GM21576 (cell line): ENCODE measurements at regions not wholly inside any gene's neighbourhood (a gene's known extent, or its start where the extent isn't known, plus 50 kb on each side); places are given as distances from the start of the nearest gene placed in this dataset.

ENCODE experiments used
- ATAC-seq: cut with Tn5 transposase; IDR thresholded peaks from one replicate; pipeline ENCODE4 v1.9.1; 2021; ENCODE audit warnings: mild to moderate bottlenecking, moderate library complexity; ENCODE audit not compliant: unreplicated experiment

DNA sequence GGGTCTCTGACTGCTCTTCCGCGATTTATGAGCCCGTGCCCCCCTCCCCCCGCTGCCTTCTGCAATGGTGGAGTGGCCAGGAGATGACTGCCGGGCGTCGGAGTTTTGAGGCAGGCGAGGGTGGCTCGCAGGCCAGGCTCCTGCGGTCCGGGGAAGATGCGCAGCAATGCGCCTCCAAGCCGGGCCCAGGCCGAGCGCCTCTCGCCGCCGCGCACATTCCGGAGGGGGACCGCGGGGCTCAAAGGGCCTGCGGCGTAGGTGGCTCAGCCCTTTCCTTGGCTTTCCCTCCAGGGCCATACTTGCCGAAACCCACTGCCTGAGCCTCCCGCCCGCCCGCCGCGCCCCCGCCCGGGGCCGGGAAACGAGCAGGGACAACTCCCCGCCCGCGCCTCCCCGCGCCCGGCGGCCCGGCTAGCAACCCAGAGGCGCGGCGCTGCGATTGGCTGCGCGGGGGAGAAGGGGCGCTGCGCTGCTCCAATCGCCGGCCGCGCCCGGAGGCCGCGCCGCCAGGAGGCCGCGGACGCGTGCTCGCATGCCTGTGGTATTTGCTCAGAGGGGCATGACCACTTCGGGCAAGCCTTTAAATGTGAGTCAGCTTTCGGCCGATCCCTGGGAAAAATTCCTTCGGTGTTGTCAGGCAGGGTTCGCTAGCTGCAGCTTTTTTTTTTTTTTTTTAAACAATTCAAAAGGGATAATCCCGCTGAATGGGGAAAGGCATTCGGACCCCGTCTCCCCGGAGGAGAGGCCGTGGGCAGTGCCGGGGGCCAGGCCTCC, 157.9 kb upstream of the PARP11 start:
- peak; percentile 82 for ATAC-seq

DNA sequence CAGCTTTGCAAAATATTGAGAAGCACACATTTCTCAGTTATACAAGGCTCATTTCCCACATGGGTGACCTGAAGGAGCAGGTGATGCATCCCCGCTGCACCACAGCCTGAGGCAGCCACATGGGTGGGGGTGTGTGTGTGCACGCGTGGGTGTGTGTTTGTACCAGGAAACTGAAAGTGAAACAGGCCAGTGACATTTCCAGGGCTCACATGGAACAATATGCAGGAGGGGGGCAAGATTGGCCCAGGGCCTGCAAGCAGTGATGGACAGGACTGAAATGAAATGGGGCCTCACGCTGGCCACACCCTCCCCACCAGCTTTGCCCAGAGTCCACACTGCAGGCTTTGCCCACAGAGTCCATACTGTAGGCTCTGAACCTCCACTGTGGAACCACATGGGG, 154.2 kb upstream of the PARP11 start:
- ATAC-seq, result no peak

- ATAC-seq, result no peak
Observed at GRCh38 chr12:4026517-4026916, 153.3 kb upstream of the PARP11 start.

GRCh38 chr12:4026020-4026358, 152.8 kb upstream of the PARP11 start:
- no peak for ATAC-seq

DNA sequence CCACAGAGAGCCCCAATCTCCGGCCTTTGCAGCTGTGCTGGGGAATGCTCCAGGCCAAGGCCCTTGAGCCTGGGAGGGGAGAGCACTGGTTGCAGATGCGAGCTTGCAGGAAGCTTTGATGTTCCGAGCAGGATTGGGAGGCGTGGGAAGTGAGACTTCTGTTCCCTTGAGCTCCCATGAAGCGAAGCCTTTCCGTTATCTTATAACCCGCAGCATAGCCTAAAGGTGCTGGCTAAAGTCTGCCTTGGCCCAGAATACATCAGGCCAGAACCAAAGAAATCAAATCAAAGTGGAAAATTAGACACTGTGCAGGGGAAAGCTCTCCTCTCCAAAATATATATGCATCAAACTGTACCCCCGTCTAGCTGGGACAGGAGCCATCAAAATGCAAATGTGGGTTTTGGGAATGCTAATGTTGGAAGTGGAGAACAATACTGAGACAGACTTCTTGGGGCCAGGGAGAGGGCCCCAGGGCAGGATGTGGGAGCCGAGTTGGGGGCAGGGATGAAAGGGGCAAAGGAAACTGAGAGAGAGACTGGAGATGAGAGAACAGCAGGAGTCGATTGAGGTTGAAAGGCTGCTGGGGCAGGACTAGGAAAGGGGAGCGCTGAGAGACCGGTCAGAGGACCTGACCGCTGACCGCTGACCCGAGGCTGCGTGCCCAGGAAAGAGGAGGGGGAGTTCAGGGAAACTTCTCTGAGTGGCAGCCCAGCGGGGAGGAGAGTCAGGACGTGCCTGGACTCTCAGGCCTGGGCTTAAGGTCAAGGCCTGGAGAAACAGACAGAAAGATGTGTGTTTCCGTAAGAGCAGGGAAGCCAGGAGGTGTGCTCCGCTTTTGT, 152.2 kb upstream of the PARP11 start:
- ATAC-seq, result no peak

DNA sequence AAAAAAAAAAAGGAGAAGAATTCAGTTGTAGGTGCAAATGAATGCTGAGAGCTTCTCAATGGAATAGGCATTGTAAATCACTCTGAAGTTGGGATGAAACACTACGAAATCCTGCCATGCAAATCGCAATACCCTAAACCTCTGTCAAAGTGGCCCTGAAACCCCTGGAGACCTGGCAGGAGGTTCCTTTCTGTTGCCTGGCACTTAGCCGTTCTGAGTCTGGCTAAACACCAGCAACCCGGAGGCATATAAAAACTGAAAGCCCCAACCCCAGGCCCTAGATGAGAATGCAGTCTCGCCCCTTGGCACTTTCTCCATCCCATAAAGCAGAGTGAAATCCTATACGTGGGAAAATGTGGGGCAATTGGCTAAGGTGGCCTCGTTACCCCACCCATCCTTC, 151.5 kb upstream of the PARP11 start:
- no peak for ATAC-seq

- ATAC-seq, result no peak
Observed at GRCh38 chr12:4015225-4016091, 142.3 kb upstream of the PARP11 start.

GRCh38 chr12:4014858-4015224, 141.6 kb upstream of the PARP11 start:
- no peak for ATAC-seq

- ATAC-seq, result no peak
Observed at GRCh38 chr12:4014444-4014843, 141.2 kb upstream of the PARP11 start.

DNA sequence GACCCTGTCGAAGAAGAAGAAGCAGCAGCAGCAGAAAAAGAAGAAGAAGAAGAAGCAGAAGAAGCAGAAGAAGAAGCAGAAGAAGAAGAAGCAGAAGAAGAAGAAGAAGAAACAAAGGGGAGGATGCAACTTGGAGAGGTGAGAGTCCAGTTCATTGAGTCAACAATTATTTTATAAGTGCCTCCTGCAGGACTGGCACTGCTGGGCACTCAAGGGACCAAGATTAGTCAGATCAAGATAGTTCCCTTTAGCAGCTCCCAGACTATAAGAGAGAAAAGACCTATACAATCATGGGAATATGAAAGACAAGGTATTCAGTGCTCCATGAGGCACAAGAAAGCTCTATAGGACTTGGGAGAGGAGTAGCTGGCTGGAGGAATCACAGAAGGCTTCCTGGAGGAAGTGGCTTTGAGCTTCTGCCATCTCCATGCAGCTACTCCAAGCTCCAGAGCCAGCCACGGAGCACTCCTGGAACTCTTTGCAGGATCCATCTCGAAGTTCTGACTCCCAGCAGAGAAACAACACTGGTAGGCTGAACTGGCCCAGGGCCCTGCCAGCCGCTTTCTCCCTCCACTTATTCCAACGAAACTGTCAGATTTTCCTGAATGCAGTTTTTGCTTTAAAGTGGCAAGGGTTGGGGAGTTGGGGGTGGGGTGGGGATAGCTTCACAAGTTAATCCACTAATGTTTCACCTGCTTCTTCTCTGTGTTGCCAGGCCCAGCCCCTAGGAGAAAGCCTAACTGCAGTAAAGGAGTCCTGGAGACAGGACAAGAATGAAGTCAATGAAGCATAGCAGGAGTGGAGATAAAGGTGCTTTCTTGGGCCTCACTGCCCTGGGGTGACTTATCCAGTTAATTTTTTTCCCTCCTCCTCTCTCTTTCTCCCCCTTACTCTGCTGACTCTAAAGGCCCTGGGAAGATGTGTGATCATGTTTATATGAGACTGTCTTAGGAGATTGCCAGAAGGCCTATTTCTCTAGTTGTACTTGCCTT, 140.1 kb upstream of the PARP11 start:
- no peak for ATAC-seq

DNA sequence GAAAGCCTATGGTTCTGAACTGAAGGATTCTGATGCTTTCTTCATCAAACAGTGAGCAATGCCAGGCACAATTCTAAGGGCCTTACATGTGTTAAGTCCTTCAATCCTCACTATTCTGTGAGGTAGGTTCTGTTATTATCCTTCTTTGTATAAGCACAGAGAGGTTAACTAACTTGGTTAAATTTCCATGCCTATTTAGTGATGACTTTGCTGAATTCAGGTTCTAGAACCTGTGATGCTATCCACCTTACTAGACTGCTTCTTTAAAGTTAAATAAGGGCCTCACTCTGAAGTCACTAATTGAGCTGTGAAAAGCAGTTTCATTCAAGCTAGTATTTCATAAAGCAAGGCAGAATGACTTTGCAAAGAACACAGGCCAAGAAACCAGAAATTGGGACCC, 138.9 kb upstream of the PARP11 start:
- ATAC-seq, result no peak

DNA sequence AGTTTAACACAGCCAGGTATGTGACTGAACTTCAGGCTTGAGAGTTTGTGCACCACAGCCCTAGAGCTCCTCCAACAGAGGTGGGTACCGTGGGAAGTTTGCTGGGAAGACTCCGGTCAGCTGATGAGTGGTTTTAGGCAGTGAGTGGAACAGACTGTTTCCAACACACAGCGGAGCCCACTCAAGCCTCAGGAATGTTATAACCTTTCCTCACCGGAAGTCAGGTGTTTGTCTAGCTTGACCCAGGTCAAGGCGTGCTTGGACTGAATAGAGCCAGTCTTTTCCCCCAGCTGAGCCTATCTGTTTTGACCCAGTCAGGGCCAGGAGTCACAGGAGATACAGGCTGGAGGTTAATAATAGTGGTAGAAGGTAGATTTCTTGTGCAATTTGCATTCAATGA, 138.4 kb upstream of the PARP11 start:
- no peak for ATAC-seq

GRCh38 chr12:4009979-4010704, 136.9 kb upstream of the PARP11 start:
- ATAC-seq, result no peak

- ATAC-seq, result no peak
Observed at GRCh38 chr12:4006743-4007142, 133.5 kb upstream of the PARP11 start.

GRCh38 chr12:4005851-4006430, 132.7 kb upstream of the PARP11 start:
- ATAC-seq, result no peak

- no peak for ATAC-seq
Observed at GRCh38 chr12:4003576-4003975, 130.4 kb upstream of the PARP11 start.

DNA sequence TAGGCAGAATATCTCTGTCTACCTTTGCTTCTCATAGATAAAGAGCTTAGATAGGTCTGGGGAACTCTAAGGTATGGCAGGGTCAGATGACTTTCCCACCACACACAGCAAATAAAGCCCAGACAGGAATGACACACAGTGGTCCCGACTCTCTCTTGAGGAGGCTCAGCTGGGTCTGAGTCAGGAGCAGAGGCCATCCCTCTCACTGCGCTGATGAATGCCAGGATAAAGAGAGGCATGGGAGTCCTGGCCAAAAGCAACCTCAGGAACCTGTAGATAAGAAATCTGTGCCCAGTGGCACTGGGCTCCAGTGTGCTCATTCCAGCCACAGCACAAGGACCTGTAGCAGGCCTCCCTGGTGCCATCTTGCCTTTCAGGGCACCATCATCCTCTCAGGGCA, 129.4 kb upstream of the PARP11 start:
- ATAC-seq, result no peak

DNA sequence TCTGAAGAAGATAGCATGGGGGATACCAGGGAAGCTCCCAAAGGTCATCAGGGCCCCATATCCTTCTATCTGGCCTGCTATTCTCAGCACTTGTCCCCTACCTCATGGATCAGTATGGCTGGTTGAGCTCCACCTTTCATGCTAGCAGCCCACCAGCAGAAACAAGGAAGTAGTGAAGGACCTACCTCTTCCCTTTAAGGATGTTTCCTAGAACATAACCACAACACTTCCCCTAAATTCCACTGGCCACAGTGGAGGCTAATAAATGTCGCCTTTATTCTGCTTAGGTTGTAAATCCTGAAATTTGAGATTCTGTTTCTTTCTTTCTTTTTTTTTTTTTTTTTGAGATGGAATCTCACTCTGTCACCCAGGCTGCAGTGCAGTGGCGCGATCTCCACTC, 128.6 kb upstream of the PARP11 start:
- ATAC-seq, result no peak

GRCh38 chr12:4001031-4001430, 127.8 kb upstream of the PARP11 start:
- ATAC-seq, result no peak
